Neuronal stem cell (in vitro differentiated cells): ENCODE measurements at regions not wholly inside any gene's neighbourhood (a gene's known extent, or its start where the extent isn't known, plus 50 kb on each side); places are given as distances from the start of the nearest gene placed in this dataset.
A peak's percentile ranks its signal among the peaks of the same experiment; 100 is the strongest.

Experiments
- DNase-seq: peaks from one replicate; pipeline ENCODE4 v3.0.0-alpha.2; 2013; ENCODE audit warnings: low spot score
- H2AFZ ChIP-seq: one replicate; pipeline ENCODE4 v1.6.1; 2013; ENCODE audit warnings: mild to moderate bottlenecking, low read length, inconsistent platforms
- H2AK5ac ChIP-seq: 2 replicates; pipeline ENCODE4 v1.6.1; 2013; ENCODE audit warnings: low read depth, mild to moderate bottlenecking, inconsistent platforms, low read length, moderate library complexity, mixed read lengths
- H2BK120ac ChIP-seq: 2 replicates; pipeline ENCODE4 v1.6.1; 2013; ENCODE audit warnings: low read depth, mild to moderate bottlenecking, inconsistent platforms, low read length, moderate library complexity, mixed read lengths
- H2BK12ac ChIP-seq: one replicate; pipeline ENCODE4 v1.6.1; 2013; ENCODE audit warnings: low read length, inconsistent platforms
- H2BK15ac ChIP-seq: 2 replicates; pipeline ENCODE4 v1.6.1; 2013; ENCODE audit warnings: mild to moderate bottlenecking, low read length, inconsistent platforms, mixed read lengths
- H2BK5ac ChIP-seq: one replicate; pipeline ENCODE4 v1.6.1; 2013; ENCODE audit warnings: inconsistent platforms, mild to moderate bottlenecking, low read length, moderate library complexity
- H3K14ac ChIP-seq: one replicate; pipeline ENCODE4 v1.6.1; 2013; ENCODE audit warnings: low read length, inconsistent platforms
- H3K18ac ChIP-seq: 2 replicates; pipeline ENCODE4 v1.6.1; 2013; ENCODE audit warnings: low read length, inconsistent platforms
- H3K23ac ChIP-seq: 2 replicates; pipeline ENCODE4 v1.6.1; 2013; ENCODE audit warnings: low read depth, mild to moderate bottlenecking, mixed read lengths, low read length, inconsistent platforms; ENCODE audit not compliant: poor library complexity
- H3K27ac ChIP-seq: replicated peaks from 3 replicates; pipeline ENCODE4 v1.5.1; 2013; ENCODE audit warnings: low read length, inconsistent platforms
- H3K27me3 ChIP-seq, 3 experiments: 2 replicates each; pipeline ENCODE4 v1.6.1; 2013; ENCODE audit warnings: low read length in 3 of 3, mild to moderate bottlenecking in 2 of 3, inconsistent platforms in 1 of 3, low read depth in 1 of 3, mixed read lengths in 1 of 3, moderate library complexity in 1 of 3; ENCODE audit not compliant: control insufficient read depth in 3 of 3, insufficient read depth in 3 of 3
- H3K36me3 ChIP-seq, 2 donors: replicated peaks in 1 of 2; 2 replicates each; pipeline ENCODE4 v1.6.1; 2013; ENCODE audit warnings: low read length in 2 of 2; ENCODE audit not compliant: control insufficient read depth in 2 of 2, insufficient read depth in 2 of 2
- H3K4ac ChIP-seq: 2 replicates; pipeline ENCODE4 v1.6.1; 2013; ENCODE audit warnings: inconsistent platforms, mild to moderate bottlenecking, low read length, moderate library complexity
- H3K4me1 ChIP-seq, 2 donors: 1 replicate in 1 of 2; 2 replicates in 1 of 2; pipeline ENCODE4 v1.6.1; 2013; ENCODE audit warnings: low read length in 2 of 2, low read depth in 1 of 2; ENCODE audit not compliant: control insufficient read depth in 2 of 2, insufficient read depth in 1 of 2
- H3K4me2 ChIP-seq: one replicate; pipeline ENCODE4 v1.6.1; 2013; ENCODE audit warnings: mild to moderate bottlenecking, low read length, inconsistent platforms; ENCODE audit not compliant: insufficient read depth, poor library complexity, severe bottlenecking
- H3K4me3 ChIP-seq, 2 donors: 2 replicates each; pipeline ENCODE4 v1.5.1; 2013; ENCODE audit warnings: low read length in 2 of 2, mild to moderate bottlenecking in 2 of 2, inconsistent platforms in 1 of 2, moderate library complexity in 1 of 2
- H3K79me1 ChIP-seq: one replicate; pipeline ENCODE4 v1.6.1; 2013; ENCODE audit warnings: low read depth, mild to moderate bottlenecking, inconsistent platforms, low read length, moderate library complexity
- H3K9ac ChIP-seq: one replicate; pipeline ENCODE4 v1.6.1; 2013; ENCODE audit warnings: mild to moderate bottlenecking, low read depth, low read length, inconsistent platforms; ENCODE audit not compliant: poor library complexity
- H3K9me3 ChIP-seq, 2 donors: replicated peaks in 1 of 2; 2 replicates each; pipeline versions ENCODE3 to v1.6.1; 2013; ENCODE audit warnings: low read length in 2 of 2, mild to moderate bottlenecking in 2 of 2, inconsistent platforms in 1 of 2, low read depth in 1 of 2, mixed read lengths in 1 of 2, moderate library complexity in 1 of 2; ENCODE audit not compliant: control insufficient read depth in 2 of 2, insufficient read depth in 1 of 2
- H4K8ac ChIP-seq: one replicate; pipeline ENCODE4 v1.6.1; 2013; ENCODE audit warnings: low read depth, mild to moderate bottlenecking, inconsistent platforms, low read length, moderate library complexity
- H4K91ac ChIP-seq: one replicate; pipeline ENCODE4 v1.6.1; 2013; ENCODE audit warnings: low read length, low read depth, mild to moderate bottlenecking, inconsistent platforms; ENCODE audit not compliant: poor library complexity
- WGBS, 2 donors: extraction: QIAGEN DNeasy Blood & Tissue Kit; methylation state at CpG; one replicate each; pipeline ENCODE4 v1.1.7; 2013; ENCODE audit warnings: missing lambda C conversion rate in 2 of 2, mixed read lengths in 1 of 2; ENCODE audit not compliant: insufficient read length in 2 of 2, insufficient replicate concordance in 1 of 2; ENCODE audit errors: extremely low coverage in 2 of 2; 5-methylcytosine and 5-hydroxymethylcytosine counted together

DNA sequence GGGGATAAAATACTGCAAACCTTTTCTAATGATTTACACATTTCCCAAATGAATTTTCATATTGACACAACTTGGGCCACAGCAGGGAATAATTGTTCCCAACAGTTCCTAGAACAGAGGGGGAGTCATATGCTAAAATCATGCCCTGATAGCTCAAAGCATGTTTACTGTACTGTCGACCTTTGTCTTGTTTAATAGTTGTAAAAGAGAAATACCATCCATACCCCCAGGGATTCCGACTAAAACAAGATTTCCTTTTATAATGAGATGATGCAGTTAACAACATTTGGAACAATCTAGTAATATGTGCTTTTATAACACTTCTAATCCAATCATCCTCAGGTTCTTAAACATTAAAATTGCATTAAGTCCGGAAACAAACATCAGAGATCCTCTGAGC lies 759.7 kb downstream of the OLFM4 start:
- no peak overlapping the region for H3K27ac ChIP-seq
- no peak overlapping the region for H3K4me2 ChIP-seq

GRCh38 chr13:53800011-53800410 lies 771.4 kb downstream of the OLFM4 start:
- no CpG with 5 or more reads among the region's 5 CpGs for WGBS, 2 donors
- no peak overlapping the region for H3K4ac ChIP-seq
- H3K79me1 ChIP-seq, result no peaks in the 10 kb centered on the region

More for the DNA sequence above, 759.7 kb downstream of the OLFM4 start:
- Histone ChIP-seq H3K36me3 (no peaks in the 10 kb centered on the region), H2BK5ac (no peak overlapping the region), H2AK5ac (no peak overlapping the region), H3K9me3 (no peaks in the 10 kb centered on the region), H4K91ac (no peak overlapping the region), H4K8ac (no peak overlapping the region), H3K18ac (no peak overlapping the region), H2BK120ac (no peak overlapping the region), H3K4ac (no peak overlapping the region), H3K4me3 (no peak overlapping the region), H2AFZ (no peak overlapping the region), H3K14ac (no peak overlapping the region), H2BK12ac (no peak overlapping the region), H3K9ac (no peak overlapping the region), H2BK15ac (no peak overlapping the region), H3K79me1 (peaks cover 2% of the 10 kb centered on the region), H3K27me3 (no peaks in the 10 kb centered on the region), H3K23ac (no peak overlapping the region), H3K4me1 (no peaks in the 10 kb centered on the region)
- no peak for DNase-seq
- WGBS, 2 donors, result no CpG with 5 or more reads among the region's 3 CpGs

DNA sequence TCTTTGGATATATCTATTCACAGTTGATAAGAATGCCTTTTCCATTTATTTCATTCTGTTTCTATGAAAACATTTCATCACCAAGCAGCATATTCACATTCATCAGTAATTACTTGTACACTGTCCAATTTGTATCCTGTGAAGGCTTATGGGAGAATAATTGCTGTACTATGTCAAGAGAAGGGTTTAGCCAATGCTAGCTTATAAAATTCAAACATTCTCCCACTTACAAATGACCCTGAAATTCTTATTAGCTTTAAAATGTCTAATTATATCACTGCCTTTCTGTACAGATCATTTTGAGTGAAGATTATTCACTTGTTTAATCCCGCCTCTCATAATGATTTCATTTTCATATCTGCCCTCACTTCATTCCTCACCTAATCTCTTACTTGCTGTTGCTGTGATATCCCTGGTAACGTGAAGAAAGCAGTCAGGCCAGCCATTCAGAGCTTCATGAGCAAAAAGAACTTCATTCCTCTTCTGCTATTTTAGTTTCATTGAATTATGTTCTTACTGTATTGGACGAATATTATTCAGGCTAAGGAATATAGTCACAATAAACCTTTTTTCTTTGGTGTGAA lies 778.7 kb downstream of the OLFM4 start:
- Histone ChIP-seq H3K36me3 (no peaks in the 10 kb centered on the region), H4K91ac (no peak overlapping the region), H3K9me3 (no peaks in the 10 kb centered on the region), H2BK5ac (no peak overlapping the region), H3K23ac (no peak overlapping the region), H4K8ac (no peak overlapping the region), H2AK5ac (no peak overlapping the region), H3K4me3 (no peak overlapping the region), H3K27me3 (no peaks in the 10 kb centered on the region), H3K9ac (no peak overlapping the region), H3K4me1 (no peaks in the 10 kb centered on the region), H3K4ac (no peak overlapping the region), H2BK120ac (no peak overlapping the region), H2BK15ac (no peak overlapping the region), H3K14ac (no peak overlapping the region), H3K18ac (no peak overlapping the region), H3K79me1 (no peaks in the 10 kb centered on the region), H2AFZ (no peak overlapping the region), H3K27ac (no peak overlapping the region), H2BK12ac (no peak overlapping the region), H3K4me2 (no peak overlapping the region)
- WGBS, 2 donors, result no CpG with 5 or more reads among the region's 3 CpGs
- no peak for DNase-seq

More at GRCh38 chr13:53800011-53800410, 771.4 kb downstream of the OLFM4 start:
- Histone ChIP-seq H2BK120ac (no peak overlapping the region), H3K18ac (no peak overlapping the region), H3K9me3 (no peaks in the 10 kb centered on the region), H3K36me3 (no peaks in the 10 kb centered on the region), H3K27me3 (no peaks in the 10 kb centered on the region), H3K4me2 (no peak overlapping the region), H3K9ac (no peak overlapping the region), H3K23ac (no peak overlapping the region), H2BK12ac (no peak overlapping the region), H2AK5ac (no peak overlapping the region), H2BK15ac (no peak overlapping the region), H3K4me3 (no peak overlapping the region), H4K91ac (no peak overlapping the region), H3K14ac (no peak overlapping the region), H2AFZ (no peak overlapping the region), H2BK5ac (no peak overlapping the region), H3K27ac (no peak overlapping the region), H3K4me1 (no peaks in the 10 kb centered on the region), H4K8ac (no peak overlapping the region)
- no peak for DNase-seq

GRCh38 chr13:53821632-53822031 lies 793.0 kb downstream of the OLFM4 start:
- no peaks in the 10 kb centered on the region for H3K79me1 ChIP-seq
- H3K27me3 ChIP-seq, result no peaks in the 10 kb centered on the region
- no peak overlapping the region for H2BK15ac ChIP-seq
- H4K91ac ChIP-seq, result no peak overlapping the region
- H3K27ac ChIP-seq, result no peak overlapping the region
- no peak overlapping the region for H3K4me2 ChIP-seq
- no peak overlapping the region for H3K9ac ChIP-seq
- H2AFZ ChIP-seq, result peak overlapping the region; percentile 42
- no peak overlapping the region for H2AK5ac ChIP-seq
- no peak overlapping the region for H3K23ac ChIP-seq
- no peak overlapping the region for H2BK5ac ChIP-seq
- no peak for DNase-seq
- no peak overlapping the region for H3K4me3 ChIP-seq
- no peak overlapping the region for H2BK12ac ChIP-seq
- H3K18ac ChIP-seq, result no peak overlapping the region
- H3K4me1 ChIP-seq, result no peaks in the 10 kb centered on the region
- no peak overlapping the region for H3K4ac ChIP-seq
- H3K14ac ChIP-seq, result no peak overlapping the region
- no CpG with 5 or more reads among the region's 10 CpGs for WGBS, 2 donors
- no peak overlapping the region for H2BK120ac ChIP-seq
- no peaks in the 10 kb centered on the region for H3K9me3 ChIP-seq
- no peak overlapping the region for H4K8ac ChIP-seq
- H3K36me3 ChIP-seq, result no peaks in the 10 kb centered on the region
